ENCODE measurements at regions not wholly inside any gene's neighbourhood (a gene's known extent, or its start where the extent isn't known, plus 50 kb on each side); places are given as distances from the start of the nearest gene placed in this dataset.
A peak's percentile ranks its signal among the peaks of the same experiment; 100 is the strongest.

- Histone ChIP-seq H3K27me3 (ENCODE audit: insufficient read depth, low read length) (no peaks in the 10 kb centered on the region), H3K4me1 (ENCODE audit: insufficient read depth, low read length) (peaks cover 5% of the 10 kb centered on the region), H2AFZ (ENCODE audit: low read depth, low read length) (peak overlapping the region; percentile 10), H3K4me3 (ENCODE audit: low read length) (no peak overlapping the region), H3K36me3 (ENCODE audit: insufficient read depth, low read length) (no peaks in the 10 kb centered on the region), H3K9me3 (ENCODE audit: low read length) (no peaks in the 10 kb centered on the region)
These were observed 459.3 kb downstream of the MAT2B start for GRCh38 chr5:163964671-163965070.

GRCh38 chr5:163967268-163967667 is 461.8 kb downstream of the MAT2B start:
- Histone ChIP-seq H3K27me3 (ENCODE audit: insufficient read depth, low read length) (no peaks in the 10 kb centered on the region), H3K4me1 (ENCODE audit: insufficient read depth, low read length) (peaks cover 5% of the 10 kb centered on the region), H3K4me3 (ENCODE audit: low read length) (no peak overlapping the region), H3K9me3 (ENCODE audit: low read length) (no peaks in the 10 kb centered on the region), H2AFZ (ENCODE audit: low read depth, low read length) (no peak overlapping the region), H3K36me3 (ENCODE audit: insufficient read depth, low read length) (no peaks in the 10 kb centered on the region)

GRCh38 chr5:163968651-163969050 is 463.2 kb downstream of the MAT2B start:
- Histone ChIP-seq H3K4me3 (ENCODE audit: low read length) (no peak overlapping the region), H3K36me3 (ENCODE audit: insufficient read depth, low read length) (no peaks in the 10 kb centered on the region), H3K4me1 (ENCODE audit: insufficient read depth, low read length) (peaks cover 5% of the 10 kb centered on the region), H2AFZ (ENCODE audit: low read depth, low read length) (no peak overlapping the region), H3K27me3 (ENCODE audit: insufficient read depth, low read length) (no peaks in the 10 kb centered on the region), H3K9me3 (ENCODE audit: low read length) (no peaks in the 10 kb centered on the region)

GRCh38 chr5:163976696-163977095 is 471.3 kb downstream of the MAT2B start:
- Histone ChIP-seq H3K4me1 (ENCODE audit: insufficient read depth, low read length) (no peaks in the 10 kb centered on the region), H3K9me3 (ENCODE audit: low read length) (peaks cover 2% of the 10 kb centered on the region), H3K36me3 (ENCODE audit: insufficient read depth, low read length) (no peaks in the 10 kb centered on the region), H2AFZ (ENCODE audit: low read depth, low read length) (no peak overlapping the region), H3K4me3 (ENCODE audit: low read length) (no peak overlapping the region), H3K27me3 (ENCODE audit: insufficient read depth, low read length) (no peaks in the 10 kb centered on the region)

GRCh38 chr5:163978897-163979296 is 473.5 kb downstream of the MAT2B start:
- no peaks in the 10 kb centered on the region for H3K4me1 ChIP-seq (ENCODE audit: insufficient read depth, low read length)
- H3K4me3 ChIP-seq (ENCODE audit: low read length) = no peak overlapping the region
- H3K27me3 ChIP-seq (ENCODE audit: insufficient read depth, low read length) = no peaks in the 10 kb centered on the region
- peaks cover 2% of the 10 kb centered on the region for H3K9me3 ChIP-seq (ENCODE audit: low read length)
- no peaks in the 10 kb centered on the region for H3K36me3 ChIP-seq (ENCODE audit: insufficient read depth, low read length)
- no peak overlapping the region for H2AFZ ChIP-seq (ENCODE audit: low read depth, low read length)

- H3K9me3 ChIP-seq (ENCODE audit: low read length) = no peaks in the 10 kb centered on the region
These were observed 483.1 kb downstream of the MAT2B start for GRCh38 chr5:163988566-163988965.

GRCh38 chr5:163993126-163993525 is 487.7 kb downstream of the MAT2B start:
- Histone ChIP-seq H3K4me1 (ENCODE audit: insufficient read depth, low read length) (no peaks in the 10 kb centered on the region), H2AFZ (ENCODE audit: low read depth, low read length) (no peak overlapping the region), H3K27me3 (ENCODE audit: insufficient read depth, low read length) (no peaks in the 10 kb centered on the region), H3K36me3 (ENCODE audit: insufficient read depth, low read length) (no peaks in the 10 kb centered on the region), H3K4me3 (ENCODE audit: low read length) (no peak overlapping the region), H3K9me3 (ENCODE audit: low read length) (no peaks in the 10 kb centered on the region)

More at GRCh38 chr5:163988566-163988965, 483.1 kb downstream of the MAT2B start:
- H3K27me3 ChIP-seq (ENCODE audit: insufficient read depth, low read length) = no peaks in the 10 kb centered on the region
- H3K4me1 ChIP-seq (ENCODE audit: insufficient read depth, low read length) = no peaks in the 10 kb centered on the region
- no peak overlapping the region for H2AFZ ChIP-seq (ENCODE audit: low read depth, low read length)
- H3K36me3 ChIP-seq (ENCODE audit: insufficient read depth, low read length) = no peaks in the 10 kb centered on the region
- H3K4me3 ChIP-seq (ENCODE audit: low read length) = no peak overlapping the region

- Histone ChIP-seq H3K27me3 (ENCODE audit: insufficient read depth, low read length) (no peaks in the 10 kb centered on the region), H3K4me3 (ENCODE audit: low read length) (no peak overlapping the region), H3K36me3 (ENCODE audit: insufficient read depth, low read length) (no peaks in the 10 kb centered on the region), H2AFZ (ENCODE audit: low read depth, low read length) (no peak overlapping the region), H3K9me3 (ENCODE audit: low read length) (no peaks in the 10 kb centered on the region), H3K4me1 (ENCODE audit: insufficient read depth, low read length) (no peaks in the 10 kb centered on the region)
These were observed 489.8 kb downstream of the MAT2B start for GRCh38 chr5:163995206-163995605.

- Histone ChIP-seq H2AFZ (ENCODE audit: low read depth, low read length) (no peak overlapping the region), H3K4me3 (ENCODE audit: low read length) (no peak overlapping the region), H3K4me1 (ENCODE audit: insufficient read depth, low read length) (peaks cover 16% of the 10 kb centered on the region), H3K9me3 (ENCODE audit: low read length) (no peaks in the 10 kb centered on the region), H3K27me3 (ENCODE audit: insufficient read depth, low read length) (no peaks in the 10 kb centered on the region), H3K36me3 (ENCODE audit: insufficient read depth, low read length) (no peaks in the 10 kb centered on the region)
These were observed 492.5 kb downstream of the MAT2B start for GRCh38 chr5:163997965-163998364.

GRCh38 chr5:164000241-164000640 is 494.8 kb downstream of the MAT2B start:
- Histone ChIP-seq H3K4me3 (ENCODE audit: low read length) (no peak overlapping the region), H3K9me3 (ENCODE audit: low read length) (no peaks in the 10 kb centered on the region), H3K4me1 (ENCODE audit: insufficient read depth, low read length) (peaks cover 16% of the 10 kb centered on the region), H2AFZ (ENCODE audit: low read depth, low read length) (no peak overlapping the region), H3K36me3 (ENCODE audit: insufficient read depth, low read length) (no peaks in the 10 kb centered on the region), H3K27me3 (ENCODE audit: insufficient read depth, low read length) (no peaks in the 10 kb centered on the region)

GRCh38 chr5:164000819-164001218 is 495.4 kb downstream of the MAT2B start:
- no peak overlapping the region for H2AFZ ChIP-seq (ENCODE audit: low read depth, low read length)
- H3K4me1 ChIP-seq (ENCODE audit: insufficient read depth, low read length) = peaks cover 16% of the 10 kb centered on the region
- no peaks in the 10 kb centered on the region for H3K9me3 ChIP-seq (ENCODE audit: low read length)
- no peaks in the 10 kb centered on the region for H3K27me3 ChIP-seq (ENCODE audit: insufficient read depth, low read length)
- H3K4me3 ChIP-seq (ENCODE audit: low read length) = no peak overlapping the region
- no peaks in the 10 kb centered on the region for H3K36me3 ChIP-seq (ENCODE audit: insufficient read depth, low read length)

- H3K9me3 ChIP-seq (ENCODE audit: low read length) = no peaks in the 10 kb centered on the region
- no peak overlapping the region for H2AFZ ChIP-seq (ENCODE audit: low read depth, low read length)
- H3K27me3 ChIP-seq (ENCODE audit: insufficient read depth, low read length) = no peaks in the 10 kb centered on the region
- no peak overlapping the region for H3K4me3 ChIP-seq (ENCODE audit: low read length)
- peaks cover 16% of the 10 kb centered on the region for H3K4me1 ChIP-seq (ENCODE audit: insufficient read depth, low read length)
- H3K36me3 ChIP-seq (ENCODE audit: insufficient read depth, low read length) = no peaks in the 10 kb centered on the region
These were observed 496.8 kb downstream of the MAT2B start for GRCh38 chr5:164002214-164002613.

GRCh38 chr5:164002628-164003027 is 497.2 kb downstream of the MAT2B start:
- H2AFZ ChIP-seq (ENCODE audit: low read depth, low read length) = no peak overlapping the region
- H3K27me3 ChIP-seq (ENCODE audit: insufficient read depth, low read length) = no peaks in the 10 kb centered on the region
- no peaks in the 10 kb centered on the region for H3K9me3 ChIP-seq (ENCODE audit: low read length)
- H3K36me3 ChIP-seq (ENCODE audit: insufficient read depth, low read length) = no peaks in the 10 kb centered on the region
- H3K4me1 ChIP-seq (ENCODE audit: insufficient read depth, low read length) = peaks cover 16% of the 10 kb centered on the region
- no peak overlapping the region for H3K4me3 ChIP-seq (ENCODE audit: low read length)

- Histone ChIP-seq H3K4me1 (ENCODE audit: insufficient read depth, low read length) (peaks cover 27% of the 10 kb centered on the region), H3K36me3 (ENCODE audit: insufficient read depth, low read length) (no peaks in the 10 kb centered on the region), H2AFZ (ENCODE audit: low read depth, low read length) (no peak overlapping the region), H3K9me3 (ENCODE audit: low read length) (no peaks in the 10 kb centered on the region), H3K27me3 (ENCODE audit: insufficient read depth, low read length) (no peaks in the 10 kb centered on the region), H3K4me3 (ENCODE audit: low read length) (no peak overlapping the region)
These were observed 499.7 kb downstream of the MAT2B start for GRCh38 chr5:164005071-164005470.

Data from neuron (in vitro differentiated cells).